ENCODE measurements at regions not wholly inside any gene's neighbourhood (a gene's known extent, or its start where the extent isn't known, plus 50 kb on each side); places are given as distances from the start of the nearest gene placed in this dataset.

DNA sequence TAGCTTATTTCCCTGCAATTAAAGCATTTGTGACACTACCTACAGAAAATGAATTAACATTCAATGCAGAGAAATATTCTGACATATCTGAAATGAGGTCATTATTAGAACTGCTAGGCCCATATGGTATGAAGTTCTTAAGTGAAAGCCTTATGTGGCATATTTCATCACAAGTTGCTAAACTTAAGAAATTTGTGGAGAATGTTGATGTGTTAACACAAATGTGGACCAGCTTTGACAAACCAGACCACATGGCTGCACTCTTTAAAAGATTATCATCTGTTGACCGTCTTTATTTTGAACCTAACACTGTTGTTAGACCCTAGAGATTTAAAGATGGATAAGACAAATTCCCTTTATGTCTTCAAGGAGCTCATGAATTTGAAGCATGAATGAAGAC lies 1024.1 kb downstream of the RPA4 start:
- DNase-seq (ENCODE audit: low read depth in 1 of 2, low spot score in 2 of 2) = no peak
- H3K79me1 ChIP-seq (ENCODE audit: low read depth, low read length) = no peaks in the 10 kb centered on the region
- CTCF ChIA-PET (ENCODE audit: partially characterized antibody) = no interaction called here

More for the DNA sequence above, 1024.1 kb downstream of the RPA4 start:
- H3K4ac ChIP-seq (replicated peaks; ENCODE audit: insufficient read length, low read depth, low read length) = no peak overlapping the region
- H4K91ac ChIP-seq (replicated peaks; ENCODE audit: insufficient read length, low read length) = no peak overlapping the region
- no peak overlapping the region for H2BK20ac ChIP-seq (ENCODE audit: low read length)
- 100% methylated on average over 1 of the region's 1 CpG; no CpG with 5 or more reads in 1 of the 2 experiments for WGBS, 2 experiments (ENCODE audit: extremely low coverage in 1 of 2, insufficient coverage in 1 of 2, insufficient read length in 1 of 2, insufficient replicate concordance in 2 of 2, low coverage in 1 of 2, low lambda C conversion rate in 2 of 2, missing lambda C conversion rate in 1 of 2)
- H3K4me3 ChIP-seq (ENCODE audit: extremely low read depth in 1 of 4, insufficient read depth in 2 of 4, low read depth in 3 of 4, low read length in 4 of 4) = no peak overlapping the region
- H3K79me2 ChIP-seq (ENCODE audit: control insufficient read depth in 1 of 2, insufficient read depth in 2 of 2, low read length in 2 of 2) = no peaks in the 10 kb centered on the region
- H3K23ac ChIP-seq (ENCODE audit: insufficient read length) = no peak overlapping the region
- H4K20me1 ChIP-seq (replicated peaks in 1 of 2; ENCODE audit: control insufficient read depth in 1 of 2, insufficient read depth in 2 of 2, low read length in 2 of 2) = no peaks in the 10 kb centered on the region
- no peak for FAIRE-seq
- H2BK120ac ChIP-seq (replicated peaks; ENCODE audit: low read depth, low read length) = no peak overlapping the region
- POLR2A ChIA-PET (ENCODE audit: partially characterized antibody) = no interaction called here
- no peaks in the 10 kb centered on the region for H3K27me3 ChIP-seq (replicated peaks in 1 of 4; ENCODE audit: control insufficient read depth in 3 of 4, extremely low read depth in 1 of 4, insufficient read depth in 3 of 4, low read length in 3 of 4)
- H3K36me3 ChIP-seq (ENCODE audit: control insufficient read depth in 2 of 4, insufficient read depth in 4 of 4, low read length in 3 of 4) = no peaks in the 10 kb centered on the region; a peak in 1 of 8 replicates
- H3K56ac ChIP-seq (replicated peaks; ENCODE audit: insufficient read length, low read depth, low read length) = no peak overlapping the region
- no peak overlapping the region for H4K8ac ChIP-seq (ENCODE audit: extremely low read depth, insufficient read depth, low read length)
- H3K4me1 ChIP-seq (replicated peaks in 1 of 4; ENCODE audit: control insufficient read depth in 3 of 4, insufficient read depth in 4 of 4, low read length in 3 of 4) = no peaks in the 10 kb centered on the region
- H3K18ac ChIP-seq (ENCODE audit: extremely low read depth, low read length) = no peak overlapping the region
- H2AK5ac ChIP-seq (ENCODE audit: low read depth, low read length) = no peak overlapping the region
- no peak overlapping the region for H2BK15ac ChIP-seq (ENCODE audit: low read length)
- H3K9ac ChIP-seq (replicated peaks in 1 of 4; ENCODE audit: extremely low read depth in 1 of 4, low read depth in 3 of 4, low read length in 3 of 4) = no peak overlapping the region
- no peak overlapping the region for H3K4me2 ChIP-seq (ENCODE audit: insufficient read depth in 1 of 2, low read depth in 2 of 2, low read length in 2 of 2)
- H3K9me3 ChIP-seq (ENCODE audit: insufficient read depth in 2 of 2, low read depth in 1 of 2, low read length in 1 of 2) = no peaks in the 10 kb centered on the region
- TF ChIP-seq CTBP2 (IDR thresholded peaks at IDR 0.05; ENCODE audit: borderline replicate concordance, insufficient read depth, insufficient read length, low read length) = no peak
- TF ChIP-seq TAF7 (optimal IDR thresholded peaks at IDR 0.05; ENCODE audit: borderline replicate concordance, low read depth, low read length) = no peak
- H3K14ac ChIP-seq (ENCODE audit: insufficient read length) = no peak overlapping the region
- H2BK12ac ChIP-seq (ENCODE audit: low read depth, low read length) = no peak overlapping the region
- no peak overlapping the region for H2BK5ac ChIP-seq (ENCODE audit: low read depth, low read length)
- no peak overlapping the region for H3K27ac ChIP-seq (ENCODE audit: low read depth, low read length)
- H3K23me2 ChIP-seq (ENCODE audit: low read depth, low read length) = no peaks in the 10 kb centered on the region
- H2AFZ ChIP-seq (ENCODE audit: low read length) = no peak overlapping the region
- H4K5ac ChIP-seq (ENCODE audit: insufficient read length, low read depth, low read length) = no peak overlapping the region
